Left ventricle myocardium inferior (tissue), 1 donor: ENCODE measurements at regions not wholly inside any gene's neighbourhood (a gene's known extent, or its start where the extent isn't known, plus 50 kb on each side); places are given as distances from the start of the nearest gene placed in this dataset.

Experiments
- DNase-seq: peaks from one replicate; pipeline ENCODE4 v3.0.0-alpha.2; 2020
- H3K27ac ChIP-seq: fragments of 200-600 bp; replicated peaks from 2 replicates; pipeline ENCODE4 v1.8.0; 2021
- H3K27me3 ChIP-seq: fragments of 200-600 bp; 2 replicates; pipeline ENCODE4 v1.8.0; 2021; ENCODE audit warnings: low read depth
- H3K36me3 ChIP-seq: fragments of 200-600 bp; 2 replicates; pipeline ENCODE4 v1.8.0; 2021
- H3K4me1 ChIP-seq: fragments of 200-600 bp; 2 replicates; pipeline ENCODE4 v1.8.0; 2021
- H3K4me3 ChIP-seq: fragments of 200-600 bp; 2 replicates; pipeline ENCODE4 v1.8.0; 2021; ENCODE audit warnings: mild to moderate bottlenecking, moderate library complexity
- H3K9me3 ChIP-seq: fragments of 200-600 bp; replicated peaks from 2 replicates; pipeline ENCODE4 v1.8.0; 2021
- intact Hi-C: fragments of 100-400 bp; cut with micrococcal nuclease; formaldehyde crosslinking; loops from one replicate; pipeline ENCODE4 v1.11.0; 2022
- TF ChIP-seq, protein P1 (sequence below): fragments of 200-600 bp; IDR thresholded peaks from 2 replicates; pipeline ENCODE4 v1.8.0; 2021; ENCODE audit warnings: antibody characterized with exemption, mild to moderate bottlenecking, borderline replicate concordance
- donor health status: DM: no; HTN: yes; CAD: no; lungs with severe emphysema.

DNA sequence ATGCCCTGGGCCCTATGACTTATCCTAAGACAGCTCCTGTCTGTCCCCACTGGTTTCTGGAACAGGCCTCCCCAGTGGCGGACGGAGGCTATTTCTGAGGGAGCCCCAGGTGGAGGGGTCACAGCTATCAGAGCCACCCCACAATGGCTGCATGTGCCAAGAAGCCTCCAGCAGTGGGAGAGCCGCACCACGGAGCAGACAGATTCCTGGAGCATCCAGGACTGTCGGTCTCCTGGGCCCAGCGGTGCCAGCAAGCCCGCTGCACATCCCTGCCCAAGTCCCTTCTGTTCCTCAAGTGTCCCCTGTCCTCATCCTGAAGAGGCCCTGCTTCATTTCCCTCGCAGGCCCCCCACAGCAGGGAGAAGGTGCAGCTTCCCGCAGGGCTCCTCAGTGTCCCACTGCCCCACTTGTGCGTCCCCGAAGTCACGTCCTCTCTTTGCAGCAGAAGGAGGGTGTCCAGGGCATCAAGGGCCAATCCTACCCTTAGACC, 193.0 kb upstream of the SHH start:
- DNase-seq, result no peak
- intact Hi-C loops, result no loop called here

DNA sequence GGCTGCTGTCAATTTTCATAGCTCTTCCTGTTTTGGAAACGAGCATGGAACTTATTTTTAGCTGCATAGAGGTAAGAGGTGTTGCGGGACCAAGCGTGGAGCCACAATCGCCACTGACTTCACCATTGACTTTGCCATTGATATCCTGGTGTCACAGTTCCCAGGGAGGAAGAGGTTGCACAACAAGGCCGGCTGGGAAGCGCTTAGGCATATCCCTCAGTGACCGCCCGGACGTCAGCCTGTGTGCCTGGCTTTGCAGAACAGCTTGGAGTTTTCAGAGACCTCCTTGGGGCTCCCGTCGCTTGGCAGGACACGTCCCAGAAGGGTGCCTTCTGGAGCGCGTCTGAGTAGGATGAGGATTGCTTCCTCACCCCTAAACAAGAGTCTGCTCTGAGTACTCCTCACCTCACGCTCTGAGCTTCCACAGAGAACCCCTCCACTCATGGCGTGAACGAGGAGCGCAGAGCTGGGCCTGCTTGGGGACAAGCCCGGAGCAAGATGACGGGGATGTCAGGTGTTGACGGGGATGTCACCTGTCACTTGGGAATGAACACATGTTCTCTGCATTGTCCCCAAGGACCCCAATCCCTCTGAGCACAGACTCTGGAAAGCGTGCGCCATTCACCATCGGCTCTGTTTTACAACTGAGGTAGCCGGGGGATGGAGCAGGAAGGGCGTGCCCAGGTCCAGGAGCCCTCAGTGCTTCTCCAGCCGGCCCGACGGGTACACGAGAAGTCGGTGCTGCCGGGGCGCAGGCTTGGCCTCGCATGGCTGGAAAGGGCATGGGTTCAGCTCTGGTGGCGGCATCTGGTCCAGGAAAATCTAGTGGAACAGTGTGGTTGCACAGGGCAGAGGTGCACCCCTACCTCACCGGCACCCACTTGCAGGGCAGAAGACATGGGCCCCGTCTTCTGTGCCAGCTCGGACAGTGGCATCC, 192.3 kb upstream of the SHH start:
- no peak overlapping the region for H3K4me3 ChIP-seq
- H3K27me3 ChIP-seq, result peaks cover 37% of the 10 kb centered on the region
- peaks cover 26% of the 10 kb centered on the region for H3K9me3 ChIP-seq
- H3K27ac ChIP-seq, result no peak overlapping the region
- TF ChIP-seq, protein P1, sequence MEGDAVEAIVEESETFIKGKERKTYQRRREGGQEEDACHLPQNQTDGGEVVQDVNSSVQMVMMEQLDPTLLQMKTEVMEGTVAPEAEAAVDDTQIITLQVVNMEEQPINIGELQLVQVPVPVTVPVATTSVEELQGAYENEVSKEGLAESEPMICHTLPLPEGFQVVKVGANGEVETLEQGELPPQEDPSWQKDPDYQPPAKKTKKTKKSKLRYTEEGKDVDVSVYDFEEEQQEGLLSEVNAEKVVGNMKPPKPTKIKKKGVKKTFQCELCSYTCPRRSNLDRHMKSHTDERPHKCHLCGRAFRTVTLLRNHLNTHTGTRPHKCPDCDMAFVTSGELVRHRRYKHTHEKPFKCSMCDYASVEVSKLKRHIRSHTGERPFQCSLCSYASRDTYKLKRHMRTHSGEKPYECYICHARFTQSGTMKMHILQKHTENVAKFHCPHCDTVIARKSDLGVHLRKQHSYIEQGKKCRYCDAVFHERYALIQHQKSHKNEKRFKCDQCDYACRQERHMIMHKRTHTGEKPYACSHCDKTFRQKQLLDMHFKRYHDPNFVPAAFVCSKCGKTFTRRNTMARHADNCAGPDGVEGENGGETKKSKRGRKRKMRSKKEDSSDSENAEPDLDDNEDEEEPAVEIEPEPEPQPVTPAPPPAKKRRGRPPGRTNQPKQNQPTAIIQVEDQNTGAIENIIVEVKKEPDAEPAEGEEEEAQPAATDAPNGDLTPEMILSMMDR, result no peak
- no peak for DNase-seq
- H3K36me3 ChIP-seq, result no peaks in the 10 kb centered on the region
- intact Hi-C loops, result no loop called here
- H3K4me1 ChIP-seq, result no peaks in the 10 kb centered on the region

More for the DNA sequence above, 193.0 kb upstream of the SHH start:
- H3K27me3 ChIP-seq, result peaks cover 31% of the 10 kb centered on the region
- no peaks in the 10 kb centered on the region for H3K36me3 ChIP-seq
- TF ChIP-seq, protein P1, result no peak
- no peaks in the 10 kb centered on the region for H3K4me1 ChIP-seq
- H3K4me3 ChIP-seq, result no peak overlapping the region
- peaks cover 33% of the 10 kb centered on the region for H3K9me3 ChIP-seq
- no peak overlapping the region for H3K27ac ChIP-seq

DNA sequence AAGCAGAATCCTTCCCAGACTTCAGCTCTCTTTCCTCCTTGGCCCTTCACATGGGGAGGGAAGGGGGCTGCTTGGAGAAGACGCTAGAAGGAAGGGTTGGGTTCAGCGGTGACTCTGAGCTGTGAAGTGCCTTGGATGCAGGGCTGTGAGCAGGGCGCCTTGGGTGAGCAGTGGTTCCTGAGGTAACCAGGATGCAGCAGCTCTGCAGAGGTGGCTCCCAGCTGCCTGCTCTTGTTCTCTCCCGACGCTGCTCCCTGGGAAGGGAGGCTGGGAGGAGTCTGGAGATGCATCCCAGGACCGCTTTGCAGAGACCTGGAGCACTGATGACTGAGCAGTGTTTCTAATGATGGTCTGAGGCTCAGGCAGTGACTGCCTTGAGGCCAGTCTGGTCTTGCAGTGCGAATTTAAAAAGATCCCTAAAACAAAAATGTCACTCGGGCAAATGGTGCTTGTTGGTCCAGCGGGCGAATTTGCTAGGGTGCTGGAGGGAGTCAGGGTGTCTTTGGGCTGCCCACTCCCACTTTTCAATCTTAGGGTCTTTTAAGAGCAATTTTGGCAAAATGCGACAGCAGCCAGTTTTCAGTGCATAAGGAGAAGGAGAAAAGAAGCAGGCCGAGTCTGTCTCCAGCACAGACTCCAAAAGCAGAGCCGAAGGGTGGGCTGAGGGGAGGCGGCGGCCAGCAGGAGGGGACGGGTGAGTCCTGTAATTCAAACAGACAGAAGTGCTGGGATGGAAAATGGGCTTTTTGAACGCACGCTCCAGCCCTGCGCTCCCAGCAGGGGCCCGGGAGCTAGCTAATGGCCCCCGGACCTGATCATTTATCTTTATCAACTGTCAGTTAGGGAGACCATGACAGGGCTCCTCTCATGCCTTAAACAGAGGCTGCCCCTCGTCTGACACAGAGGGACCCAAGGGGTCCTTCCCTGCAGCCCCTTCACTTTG, 191.2 kb upstream of the SHH start:
- peaks cover 46% of the 10 kb centered on the region for H3K27me3 ChIP-seq
- intact Hi-C loops, result no loop called here
- peaks cover 17% of the 10 kb centered on the region for H3K9me3 ChIP-seq
- DNase-seq, result no peak
- no peaks in the 10 kb centered on the region for H3K36me3 ChIP-seq
- TF ChIP-seq, protein P1, result no peak
- H3K27ac ChIP-seq, result no peak overlapping the region
- H3K4me3 ChIP-seq, result no peak overlapping the region
- no peaks in the 10 kb centered on the region for H3K4me1 ChIP-seq

DNA sequence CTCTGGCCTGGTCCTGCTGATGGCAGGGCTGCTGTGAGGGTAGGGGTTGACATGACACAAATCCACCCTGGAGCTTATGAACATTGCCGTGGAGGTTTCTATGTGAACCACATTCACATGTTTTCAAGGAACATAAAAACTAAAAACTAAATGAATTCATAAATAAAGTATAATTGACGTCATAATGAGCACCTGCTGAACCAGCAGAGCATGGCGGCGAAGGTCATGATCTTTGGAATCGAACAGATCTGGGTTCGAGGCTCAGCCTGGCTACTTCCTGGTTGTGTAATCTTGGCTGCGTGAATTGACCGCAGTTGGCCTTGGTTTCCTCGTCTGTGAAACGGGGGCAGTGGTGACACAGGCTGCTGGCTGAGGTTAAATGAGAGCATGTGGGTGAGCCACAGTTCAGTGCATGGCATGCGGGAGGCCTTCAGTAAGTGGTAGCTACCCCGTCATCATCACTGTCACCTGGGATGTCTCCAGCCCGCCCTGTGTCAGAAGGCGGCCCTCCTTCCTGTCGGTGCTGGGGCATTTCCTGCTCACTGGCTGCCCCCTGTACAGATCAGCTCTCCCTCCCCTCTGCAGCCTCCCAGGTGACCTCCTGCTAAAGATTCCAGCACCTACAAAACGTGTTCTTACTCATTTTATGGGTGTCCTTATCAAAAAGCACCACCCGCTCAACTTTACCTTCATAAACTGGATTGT, 190.3 kb upstream of the SHH start:
- Histone ChIP-seq H3K9me3 (peaks cover 7% of the 10 kb centered on the region), H3K4me1 (no peaks in the 10 kb centered on the region), H3K4me3 (no peak overlapping the region), H3K27me3 (peaks cover 56% of the 10 kb centered on the region), H3K27ac (no peak overlapping the region), H3K36me3 (no peaks in the 10 kb centered on the region)
- TF ChIP-seq, protein P1, result no peak
- DNase-seq, result no peak
- intact Hi-C loops, result no loop called here
